Thyroid gland (tissue), 4 donors: ENCODE measurements at regions not wholly inside any gene's neighbourhood (a gene's known extent, or its start where the extent isn't known, plus 50 kb on each side); places are given as distances from the start of the nearest gene placed in this dataset.

Experiments
- DNase-seq, 2 donors: peaks; one replicate each; pipeline ENCODE4 v3.0.0-alpha.2; 2019
- H3K27ac ChIP-seq, 3 donors: fragments of 200-600 bp; sonication (generic); 1 replicate in 2 of 3; 2 replicates in 1 of 3; pipeline ENCODE4 v1.5.1; 2016 to 2019; ENCODE audit warnings: mild to moderate bottlenecking in 1 of 3, moderate library complexity in 1 of 3
- H3K27me3 ChIP-seq: fragments of 200-600 bp; sonication (generic); one replicate; pipeline ENCODE4 v1.5.1; 2019
- H3K36me3 ChIP-seq, 2 donors: fragments of 200-600 bp; sonication (generic); one replicate each; pipeline ENCODE4 v1.5.1; 2016 to 2019
- H3K4me1 ChIP-seq, 2 donors: fragments of 200-600 bp; sonication (generic); one replicate each; pipeline ENCODE4 v1.5.1; 2017 to 2019
- H3K4me3 ChIP-seq, 3 donors: fragments of 200-600 bp; sonication (generic); replicated peaks in 1 of 3; 1 replicate in 2 of 3; 2 replicates in 1 of 3; pipeline ENCODE4 v1.5.1; 2016; ENCODE audit warnings: mild to moderate bottlenecking in 1 of 3
- H3K9me3 ChIP-seq: fragments of 200-600 bp; sonication (generic); one replicate; pipeline ENCODE4 v1.5.1; 2017
- CTCF ChIP-seq, 6 experiments: fragments of 200-600 bp in 3 of 6; fragments of 450-650 bp in 3 of 6; sonication (generic) in 3 of 6; IDR thresholded peaks; one replicate each; pipeline ENCODE4 v1.5.1; 2016 to 2019; ENCODE audit warnings: antibody characterized with exemption in 6 of 6, mild to moderate bottlenecking in 2 of 6, inconsistent platforms in 1 of 6, moderate library complexity in 1 of 6
- POLR2A ChIP-seq, 2 donors: fragments of 450-650 bp; IDR thresholded peaks; one replicate each; pipeline ENCODE4 v1.6.1; 2017; ENCODE audit warnings: antibody characterized with exemption in 2 of 2, mild to moderate bottlenecking in 2 of 2, moderate library complexity in 1 of 2
- WGBS, 2 donors: methylation state at CpG; one replicate each; pipeline ENCODE4 v1.1.5; 2017; 5-methylcytosine and 5-hydroxymethylcytosine counted together
- intact Hi-C: fragments of 100-400 bp; cut with DNase I; formaldehyde crosslinking; loops from one replicate; pipeline ENCODE4 v1.15.1; 2023

- Histone ChIP-seq H3K4me1 (peaks cover 0 to 6% of the 10 kb centered on the region in 2 donors), H3K36me3 (no peaks in the 10 kb centered on the region), H3K4me3 (no peak overlapping the region), H3K27ac (no peak overlapping the region), H3K27me3 (no peaks in the 10 kb centered on the region), H3K9me3 (no peaks in the 10 kb centered on the region)
- TF ChIP-seq POLR2A (IDR thresholded peaks at IDR 0.05) (no peak), CTCF (IDR thresholded peaks at IDR 0.05) (no peak)
- 68 to 69% methylated on average over 5 of the region's 5 CpGs for WGBS, 2 donors
- intact Hi-C loops, result no loop called here
- DNase-seq, result no peak
Measured at GRCh38 chr6:18720075-18720474, 332.9 kb downstream of the RNF144B start.

GRCh38 chr6:18724056-18724455 lies 336.9 kb downstream of the RNF144B start:
- intact Hi-C loops, result no loop called here
- Histone ChIP-seq H3K4me1 (no peaks in the 10 kb centered on the region), H3K4me3 (no peak overlapping the region), H3K27ac (no peak overlapping the region), H3K36me3 (no peaks in the 10 kb centered on the region), H3K27me3 (no peaks in the 10 kb centered on the region), H3K9me3 (no peaks in the 10 kb centered on the region)
- DNase-seq, result no peak
- 94% methylated on average over 3 of the region's 3 CpGs for WGBS, 2 donors
- no peak for TF ChIP-seq CTCF (IDR thresholded peaks at IDR 0.05)
- no peak for TF ChIP-seq POLR2A (IDR thresholded peaks at IDR 0.05)

GRCh38 chr6:18725449-18725848 lies 338.3 kb downstream of the RNF144B start:
- WGBS, 2 donors, result 91 to 96% methylated on average over 2 of the region's 2 CpGs
- intact Hi-C loops, result no loop called here
- H3K9me3 ChIP-seq, result no peaks in the 10 kb centered on the region
- TF ChIP-seq CTCF (IDR thresholded peaks at IDR 0.05) (no peak), POLR2A (IDR thresholded peaks at IDR 0.05) (no peak)
- no peaks in the 10 kb centered on the region for H3K36me3 ChIP-seq
- no peak for DNase-seq
- H3K27ac ChIP-seq, result no peak overlapping the region
- no peaks in the 10 kb centered on the region for H3K4me1 ChIP-seq
- H3K4me3 ChIP-seq, result no peak overlapping the region
- no peaks in the 10 kb centered on the region for H3K27me3 ChIP-seq

- no peaks in the 10 kb centered on the region for H3K36me3 ChIP-seq
- TF ChIP-seq POLR2A (IDR thresholded peaks at IDR 0.05), result no peak
- TF ChIP-seq CTCF (IDR thresholded peaks at IDR 0.05), result no peak
- no peak overlapping the region for H3K4me3 ChIP-seq
- intact Hi-C loops, result no loop called here
- no peaks in the 10 kb centered on the region for H3K27me3 ChIP-seq
- H3K27ac ChIP-seq, result no peak overlapping the region
- no peaks in the 10 kb centered on the region for H3K4me1 ChIP-seq
- WGBS, 2 donors, result 98 to 100% methylated on average over 1 of the region's 1 CpG
- DNase-seq, result no peak
- no peaks in the 10 kb centered on the region for H3K9me3 ChIP-seq
Measured at GRCh38 chr6:18733921-18734550, 346.9 kb downstream of the RNF144B start.

DNA sequence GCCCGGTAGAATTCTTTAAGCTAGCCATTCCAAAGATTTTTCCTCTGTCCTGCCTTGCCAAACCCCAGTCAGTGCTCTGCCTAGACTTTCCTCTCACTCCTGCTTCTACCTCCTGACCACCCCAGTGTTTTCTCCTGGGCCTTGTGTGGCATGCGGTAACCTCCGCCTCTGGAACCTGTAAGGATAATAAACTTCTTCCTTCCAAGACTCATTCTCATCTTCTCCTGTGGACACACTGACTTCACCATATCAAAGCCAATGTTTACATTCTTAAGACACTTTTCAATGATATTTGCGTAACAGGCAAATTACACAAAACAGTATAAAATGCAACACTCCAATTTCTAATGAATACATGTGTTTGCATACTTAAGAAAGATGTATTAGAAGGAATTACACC lies 354.6 kb downstream of the RNF144B start:
- DNase-seq, result no peak
- no peak overlapping the region for H3K4me3 ChIP-seq
- H3K9me3 ChIP-seq, result no peaks in the 10 kb centered on the region
- WGBS, 2 donors, result 91 to 96% methylated on average over 4 of the region's 4 CpGs
- H3K27me3 ChIP-seq, result no peaks in the 10 kb centered on the region
- no peaks in the 10 kb centered on the region for H3K36me3 ChIP-seq
- no peak overlapping the region for H3K27ac ChIP-seq
- intact Hi-C loops, result no loop called here
- no peaks in the 10 kb centered on the region for H3K4me1 ChIP-seq
- TF ChIP-seq POLR2A (IDR thresholded peaks at IDR 0.05) (no peak), CTCF (IDR thresholded peaks at IDR 0.05) (no peak)
